ENCODE measurements at regions not wholly inside any gene's neighbourhood (a gene's known extent, or its start where the extent isn't known, plus 50 kb on each side); places are given as distances from the start of the nearest gene placed in this dataset.

GRCh38 chr12:93142881-93143280, 213.8 kb upstream of the EEA1 start:
- TF ChIP-seq POLR2A (IDR thresholded peaks at IDR 0.05): no peak
- TF ChIP-seq CTCF (IDR thresholded peaks at IDR 0.05): no peak
